ENCODE measurements at regions not wholly inside any gene's neighbourhood (a gene's known extent, or its start where the extent isn't known, plus 50 kb on each side); places are given as distances from the start of the nearest gene placed in this dataset.

- TF ChIP-seq SUZ12 (IDR thresholded peaks at IDR 0.05; ENCODE audit: extremely low read depth, insufficient read depth, insufficient read length) (no peak), YY1 (IDR thresholded peaks at IDR 0.05; ENCODE audit: insufficient read depth, insufficient read length) (no peak), ZNF274 (IDR thresholded peaks at IDR 0.05; ENCODE audit: low read depth, low read length) (no peak)
Observed at GRCh38 chr21:22278366-22278765, 1280.2 kb downstream of the NCAM2 start.

Data from NT2/D1 (cell line).